22Rv1 (cell line): ENCODE measurements at regions not wholly inside any gene's neighbourhood (a gene's known extent, or its start where the extent isn't known, plus 50 kb on each side); places are given as distances from the start of the nearest gene placed in this dataset.
"Not testable (repeated sequence)": the region's sequence is repeated elsewhere in the genome, so short reads cannot be mapped to it uniquely, and the experiment has no call there.

ENCODE experiments used
- H3K27ac ChIP-seq: fragments of 450-650 bp; 2 replicates; pipeline ENCODE4 v1.5.1; 2017
- CTCF ChIP-seq: fragments of 450-650 bp; IDR thresholded peaks from 2 replicates; pipeline ENCODE4 v1.5.1; 2017; ENCODE audit warnings: mild to moderate bottlenecking
- ZFX ChIP-seq: fragments of 450-650 bp; IDR thresholded peaks from 2 replicates; pipeline ENCODE4 v1.6.1; 2017; ENCODE audit warnings: antibody characterized with exemption, borderline replicate concordance

GRCh38 chr5:125685771-125686170, 737.4 kb upstream of the GRAMD2B start:
- TF ChIP-seq ZFX = no peak
- no peak for TF ChIP-seq CTCF

GRCh38 chr5:125691738-125692530, 731.3 kb upstream of the GRAMD2B start:
- H3K27ac ChIP-seq = not testable (repeated sequence)

More at GRCh38 chr5:125685771-125686170, 737.4 kb upstream of the GRAMD2B start:
- H3K27ac ChIP-seq = no peak overlapping the region

GRCh38 chr5:125695996-125696655, 727.1 kb upstream of the GRAMD2B start:
- no peak for TF ChIP-seq ZFX
- TF ChIP-seq CTCF = no peak
- H3K27ac ChIP-seq = no peak overlapping the region

GRCh38 chr5:125696762-125697161, 726.4 kb upstream of the GRAMD2B start:
- H3K27ac ChIP-seq = no peak overlapping the region
- no peak for TF ChIP-seq ZFX
- TF ChIP-seq CTCF = no peak

- H3K27ac ChIP-seq = no peak overlapping the region
- TF ChIP-seq CTCF (no peak), ZFX (no peak)
Measured at GRCh38 chr5:125698420-125698819, 724.8 kb upstream of the GRAMD2B start.

- no peak overlapping the region for H3K27ac ChIP-seq
- TF ChIP-seq CTCF (no peak), ZFX (no peak)
Measured at GRCh38 chr5:125699860-125700259, 723.3 kb upstream of the GRAMD2B start.

GRCh38 chr5:125700380-125700861, 722.8 kb upstream of the GRAMD2B start:
- TF ChIP-seq CTCF (no peak), ZFX (no peak)
- no peak overlapping the region for H3K27ac ChIP-seq
